NCI-H1105 treated with DMSO at 0.1 percent for 48 hours (cell line): ENCODE measurements at regions not wholly inside any gene's neighbourhood (a gene's known extent, or its start where the extent isn't known, plus 50 kb on each side); places are given as distances from the start of the nearest gene placed in this dataset.
"Not testable (repeated sequence)": the region's sequence is repeated elsewhere in the genome, so short reads cannot be mapped to it uniquely, and the experiment has no call there.

Source experiments
- DNase-seq: peaks from one replicate; lab custom pipeline; 2025; lab: John Stamatoyannopoulos, UW

DNA sequence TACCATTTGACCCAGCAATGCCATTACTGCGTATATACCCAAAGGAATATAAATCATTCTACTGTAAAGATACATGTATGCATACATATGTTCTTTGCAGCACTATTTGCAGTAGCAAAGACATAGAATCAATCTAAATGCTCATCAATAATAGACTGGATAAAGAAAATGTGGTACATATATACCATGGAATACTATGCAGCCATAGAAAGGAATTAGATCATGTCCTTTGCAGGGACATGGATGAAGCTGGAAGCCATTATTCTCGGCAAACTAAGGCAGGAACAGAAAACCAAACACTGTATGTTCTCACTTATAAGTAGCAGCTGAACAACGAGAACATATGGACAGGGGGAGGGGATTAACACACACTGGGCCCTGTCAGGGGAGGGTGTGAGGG is 54.8 kb upstream of the ZNF30 start:
- not testable (repeated sequence) for DNase-seq

DNA sequence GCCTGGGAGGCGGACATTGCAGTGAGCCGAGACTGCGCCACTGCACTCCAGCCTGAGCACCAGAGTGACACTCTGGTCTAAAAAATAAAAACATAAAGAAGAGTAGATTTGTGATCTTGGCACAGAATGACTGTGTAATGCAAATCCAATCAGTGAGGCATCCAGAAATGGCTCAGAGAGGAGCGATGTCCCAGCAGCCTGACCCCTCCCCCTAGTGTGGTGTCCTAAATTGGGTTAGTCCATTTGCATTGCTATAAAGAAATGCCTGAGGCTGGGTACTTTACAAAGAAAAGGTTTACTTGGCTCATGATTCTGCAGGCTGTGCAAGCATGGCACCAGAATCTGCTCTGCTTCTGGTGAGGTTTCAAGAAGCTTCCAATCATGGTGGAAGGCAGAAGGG is 59.1 kb upstream of the ZNF30 start:
- no peak for DNase-seq

DNA sequence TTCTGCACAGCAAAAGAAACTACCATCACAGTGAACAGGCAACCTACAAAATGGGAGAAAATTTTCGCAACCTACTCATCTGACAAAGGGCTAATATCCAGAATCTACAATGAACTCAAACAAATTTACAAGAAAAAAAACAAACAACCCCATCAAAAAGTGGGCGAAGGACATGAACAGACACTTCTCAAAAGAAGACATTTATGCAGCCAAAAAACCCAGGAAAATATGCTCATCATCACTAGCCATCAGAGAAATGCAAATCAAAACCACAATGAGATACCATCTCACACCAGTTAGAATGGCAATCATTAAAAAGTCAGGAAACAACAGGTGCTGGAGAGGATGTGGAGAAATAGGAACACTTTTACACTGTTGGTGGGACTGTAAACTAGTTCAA is 61.5 kb upstream of the ZNF30 start:
- DNase-seq, result not testable (repeated sequence)

DNA sequence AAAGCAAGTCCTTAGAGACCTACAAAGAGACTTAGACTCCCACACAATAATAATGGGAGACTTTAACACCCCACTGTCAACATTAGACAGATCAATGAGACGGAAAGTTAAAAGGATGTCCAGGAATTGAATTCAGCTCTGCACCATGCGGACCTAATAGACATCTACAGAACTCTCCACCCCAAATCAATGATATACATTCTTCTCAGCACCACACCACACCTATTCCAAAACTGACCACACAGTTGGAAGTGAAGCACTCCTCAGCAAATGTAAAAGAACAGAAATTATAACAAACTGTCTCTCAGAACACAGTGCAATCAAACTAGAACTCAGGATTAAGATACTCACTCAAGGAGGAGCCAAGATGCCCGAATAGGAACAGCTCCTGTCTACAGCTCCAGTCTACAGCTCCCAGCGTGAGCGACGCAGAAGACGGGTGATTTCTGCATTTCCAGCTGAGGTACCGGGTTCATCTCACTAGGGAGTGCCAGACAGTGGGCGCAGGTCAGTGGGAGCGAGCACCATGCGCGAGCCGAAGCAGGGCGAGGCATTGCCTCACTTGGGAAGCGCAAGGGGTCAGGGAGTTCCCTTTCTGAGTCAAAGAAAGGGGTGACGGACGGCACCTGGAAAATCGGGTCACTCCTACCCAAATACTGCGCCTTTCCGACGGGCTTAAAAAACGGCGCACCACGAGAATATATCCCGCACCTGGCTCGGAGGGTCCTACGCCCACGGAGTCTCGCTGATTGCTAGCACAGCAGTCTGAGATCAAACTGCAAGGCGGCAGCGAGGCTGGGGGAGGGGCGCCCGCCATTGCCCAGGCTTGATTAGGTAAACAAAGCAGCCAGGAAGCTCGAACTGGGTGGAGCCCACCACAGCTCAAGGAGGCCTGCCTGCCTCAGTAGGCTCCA is 66.6 kb upstream of the ZNF30 start:
- DNase-seq, result not testable (repeated sequence)

DNA sequence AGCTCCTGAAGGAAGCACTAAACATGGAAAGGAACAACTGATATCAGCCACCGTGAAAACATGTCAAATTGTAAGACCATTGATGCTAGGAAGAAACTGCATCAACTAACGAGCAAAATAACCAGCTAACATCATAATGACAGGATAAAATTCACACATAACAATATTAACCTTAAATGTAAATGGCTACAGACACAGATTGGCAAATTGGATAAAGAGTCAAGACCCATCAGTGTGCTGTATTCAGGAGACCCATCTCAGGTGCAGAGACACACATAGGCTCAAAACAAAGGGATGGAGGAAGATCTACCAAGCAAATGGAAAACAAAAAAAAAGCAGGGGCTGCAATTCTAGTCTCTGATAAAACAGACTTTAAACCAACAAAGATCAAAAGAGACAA is 67.4 kb upstream of the ZNF30 start:
- DNase-seq, result not testable (repeated sequence)

DNA sequence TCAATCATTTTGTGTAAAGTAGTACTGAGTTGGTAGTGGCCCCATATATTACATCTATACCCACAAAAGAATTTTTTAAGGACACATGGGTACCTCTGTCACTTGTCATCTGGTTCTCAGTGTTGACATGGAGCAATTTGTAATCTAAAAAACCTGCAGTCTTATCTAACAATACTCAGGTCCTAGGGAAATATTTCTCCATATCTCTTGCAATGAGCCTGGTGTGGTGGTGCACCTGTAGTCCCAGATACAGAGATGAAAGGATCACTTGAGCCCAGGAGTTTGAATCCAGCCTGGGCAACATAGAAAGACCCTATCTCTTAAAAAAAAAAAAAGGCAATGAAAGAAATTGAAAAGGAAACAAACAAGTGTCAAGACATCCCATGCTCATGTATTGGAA is 70.7 kb upstream of the ZNF30 start:
- DNase-seq, result no peak

DNA sequence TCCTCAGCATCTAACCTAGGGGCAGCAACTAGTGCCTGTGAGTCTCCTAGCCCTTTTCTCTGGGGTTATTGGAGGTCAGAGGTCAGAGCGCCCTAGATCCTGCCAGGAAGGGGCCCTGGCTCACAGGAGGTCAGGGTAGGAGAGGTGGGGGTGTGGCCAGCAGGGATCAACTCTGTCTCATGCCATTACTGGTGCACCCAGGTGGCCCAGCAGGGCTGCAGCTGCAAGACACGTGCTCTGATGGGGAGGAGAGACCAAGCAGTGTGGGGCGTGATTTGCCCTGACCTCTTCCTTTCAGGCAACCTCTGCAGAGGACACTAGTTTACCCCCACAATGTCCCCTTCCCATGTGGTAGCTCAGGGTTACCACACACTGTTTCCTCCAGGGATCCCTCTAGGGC is 73.3 kb upstream of the ZNF30 start:
- DNase-seq, result no peak

DNA sequence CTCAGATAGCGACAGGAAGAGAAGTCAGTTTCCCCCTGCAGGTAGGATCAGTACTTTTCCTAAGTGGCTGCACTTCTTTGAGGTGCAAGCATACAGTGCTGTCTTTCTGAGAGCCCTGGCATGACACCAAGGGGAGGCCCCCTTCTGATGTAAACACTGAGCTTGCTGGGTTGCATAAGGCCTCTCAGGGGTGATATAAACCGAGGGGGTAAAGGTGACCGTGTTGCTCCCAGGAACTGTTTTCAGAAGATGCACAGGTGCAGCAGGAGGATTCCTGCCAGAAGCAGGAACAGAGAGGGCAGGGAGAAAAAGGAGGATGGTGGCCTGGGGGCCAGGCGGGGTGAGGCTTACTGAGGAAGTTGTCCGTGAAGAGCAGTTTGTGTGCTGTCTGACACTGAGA is 74.0 kb upstream of the ZNF30 start:
- DNase-seq, result no peak

DNA sequence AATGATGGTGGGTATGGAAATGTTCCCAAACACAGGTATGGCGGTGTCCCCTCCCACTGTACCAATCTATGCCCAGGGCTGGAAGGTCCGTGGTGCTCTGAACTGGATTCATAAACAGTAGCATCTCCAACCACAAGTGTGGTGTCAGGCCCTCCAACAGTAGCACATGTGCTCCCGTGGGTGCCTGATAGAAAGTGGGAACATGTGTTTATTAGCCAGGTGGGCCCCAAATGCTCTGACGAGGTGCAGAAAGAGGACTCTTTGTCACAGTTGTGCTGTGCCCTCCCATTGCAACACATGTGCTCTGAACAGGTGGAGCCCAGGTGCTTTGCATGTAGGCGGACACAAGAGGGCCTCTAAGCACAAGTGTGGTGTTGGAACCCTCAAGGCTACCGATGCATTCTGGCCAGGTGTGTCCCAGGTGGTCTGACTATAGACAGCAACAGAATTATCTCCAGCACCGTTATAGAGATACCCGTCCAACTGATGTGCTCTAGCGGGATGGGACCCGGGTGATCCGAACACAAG is 75.4 kb upstream of the ZNF30 start:
- DNase-seq, result peak; percentile 17

DNA sequence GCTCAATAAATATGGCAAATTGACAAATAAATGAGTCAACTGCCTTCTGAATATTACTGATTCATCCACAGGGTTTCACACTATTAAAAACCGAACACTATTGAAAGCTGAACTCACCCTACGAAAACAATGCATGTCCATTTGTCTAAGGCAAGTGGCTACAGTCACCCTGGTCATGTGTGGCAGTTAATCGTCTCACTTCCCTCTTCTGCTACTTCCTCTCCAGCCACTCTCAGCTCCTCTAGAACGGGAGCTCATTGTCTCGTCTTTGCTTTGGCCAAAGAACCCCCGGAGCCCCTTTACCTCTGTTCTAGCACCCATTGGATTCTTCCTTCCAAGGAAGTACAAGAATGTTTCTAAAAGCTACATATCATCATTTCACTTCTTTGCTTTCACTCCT is 74.4 kb upstream of the ZNF599 start:
- no peak for DNase-seq

DNA sequence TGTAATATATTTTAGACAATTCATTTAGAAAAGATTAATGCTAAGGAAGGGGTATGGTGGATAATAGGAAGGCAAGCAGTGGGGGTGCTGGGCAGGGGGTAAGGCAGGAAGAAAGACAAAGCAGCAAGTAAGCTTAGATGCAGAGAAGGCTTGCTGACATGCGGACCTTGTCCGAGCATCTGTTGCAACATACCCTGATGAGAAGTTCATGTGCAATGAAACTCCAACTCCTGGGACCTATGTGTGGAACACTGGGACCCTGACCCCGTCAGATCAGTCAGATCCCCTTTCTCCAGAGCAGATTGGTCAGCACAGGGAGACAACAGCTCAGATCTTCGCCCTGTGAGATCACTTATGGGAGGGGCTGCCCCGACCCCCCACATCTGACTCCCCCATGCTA is 71.3 kb upstream of the ZNF599 start:
- no peak for DNase-seq

DNA sequence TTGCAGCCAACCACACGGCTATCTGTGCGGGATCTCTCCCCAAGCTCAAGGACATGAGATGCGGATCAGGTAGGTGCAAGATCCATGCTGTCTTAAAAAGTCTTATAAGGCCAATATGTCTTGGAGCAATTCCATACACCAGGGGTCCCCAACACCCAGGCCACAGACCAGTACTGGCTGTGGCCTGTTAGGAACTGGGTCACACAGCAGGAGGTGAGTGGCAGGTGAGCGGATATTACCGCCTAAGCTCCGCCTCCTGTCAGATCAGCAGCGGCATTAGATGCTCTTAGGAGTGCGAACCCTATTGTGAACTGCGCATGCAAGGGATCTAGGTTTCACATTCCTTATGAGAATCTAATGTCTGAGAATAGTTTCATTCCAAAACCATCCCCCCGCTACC is 68.8 kb upstream of the ZNF599 start:
- no peak for DNase-seq

DNA sequence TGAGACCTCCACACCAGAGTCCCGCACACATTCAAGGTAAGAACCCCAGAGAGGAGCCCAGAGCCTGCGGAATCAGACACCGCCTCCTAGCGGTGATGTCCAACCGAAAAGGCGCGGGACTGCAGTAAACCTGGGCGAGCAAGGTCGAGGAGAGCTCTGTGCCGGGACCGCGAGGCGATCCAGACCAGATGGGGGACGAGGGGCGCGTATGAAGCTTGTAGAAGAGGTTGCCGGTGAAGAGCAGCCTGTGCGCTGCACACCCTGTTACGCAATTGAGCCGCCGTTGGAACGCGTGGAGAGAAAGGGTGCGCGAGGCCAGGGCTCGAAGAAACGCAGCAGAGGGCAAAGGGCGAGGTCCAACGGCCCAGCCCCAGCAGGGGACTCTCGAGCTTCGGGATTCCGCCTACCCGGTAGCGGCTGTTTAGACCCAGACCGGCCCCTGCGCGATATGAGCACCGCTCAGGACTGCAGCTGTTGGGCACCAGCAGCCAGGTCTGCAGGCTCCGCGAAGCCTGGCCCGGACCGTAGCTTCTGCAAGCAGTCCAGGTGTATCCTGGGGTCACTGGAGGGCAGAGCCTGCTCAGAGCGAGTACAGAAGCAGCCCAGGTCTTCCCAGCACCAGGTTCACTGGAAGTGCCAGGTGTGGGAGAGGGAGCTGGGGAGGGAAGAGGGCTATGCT is 65.9 kb upstream of the ZNF599 start:
- DNase-seq, result no peak

DNA sequence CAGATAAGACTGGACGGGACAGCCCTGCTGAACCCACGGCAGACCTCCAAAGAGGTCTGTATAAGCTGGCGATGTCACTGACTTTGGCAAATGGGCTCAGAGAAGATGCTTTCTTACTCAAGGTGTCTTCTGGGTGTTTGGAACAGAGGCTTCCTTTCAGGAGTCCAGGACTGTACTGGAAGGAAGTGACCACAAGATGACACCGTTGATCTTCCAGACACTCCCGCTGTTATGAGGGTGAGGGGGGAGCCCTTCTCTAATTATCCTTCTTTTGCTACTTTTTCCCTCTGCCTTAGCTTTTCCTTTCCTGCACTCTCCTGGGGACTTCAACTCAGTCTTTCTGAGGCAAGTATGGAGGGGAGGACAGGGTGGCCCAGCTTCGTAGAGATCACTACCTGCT is 65.2 kb upstream of the ZNF599 start:
- DNase-seq, result no peak

DNA sequence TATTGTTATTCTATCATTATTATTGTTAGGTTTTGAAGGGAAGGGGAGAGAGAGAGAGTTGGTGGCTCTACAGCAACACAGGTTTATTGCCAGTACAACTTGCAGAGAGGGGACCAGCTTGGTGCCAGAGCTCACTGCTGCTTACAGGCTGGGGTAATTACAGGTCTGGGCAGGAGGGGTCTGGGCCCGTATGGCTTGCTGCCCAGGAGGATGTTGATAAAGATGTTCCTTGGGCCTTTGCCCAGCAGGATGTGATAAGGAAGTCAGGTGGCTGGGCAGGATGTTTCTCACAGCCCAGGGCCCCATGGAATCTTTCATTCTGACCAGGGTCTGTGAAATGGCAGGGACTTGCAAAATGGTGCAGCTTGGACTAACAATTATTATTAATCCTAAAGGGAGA is 64.2 kb upstream of the ZNF599 start:
- peak; percentile 68 for DNase-seq

DNA sequence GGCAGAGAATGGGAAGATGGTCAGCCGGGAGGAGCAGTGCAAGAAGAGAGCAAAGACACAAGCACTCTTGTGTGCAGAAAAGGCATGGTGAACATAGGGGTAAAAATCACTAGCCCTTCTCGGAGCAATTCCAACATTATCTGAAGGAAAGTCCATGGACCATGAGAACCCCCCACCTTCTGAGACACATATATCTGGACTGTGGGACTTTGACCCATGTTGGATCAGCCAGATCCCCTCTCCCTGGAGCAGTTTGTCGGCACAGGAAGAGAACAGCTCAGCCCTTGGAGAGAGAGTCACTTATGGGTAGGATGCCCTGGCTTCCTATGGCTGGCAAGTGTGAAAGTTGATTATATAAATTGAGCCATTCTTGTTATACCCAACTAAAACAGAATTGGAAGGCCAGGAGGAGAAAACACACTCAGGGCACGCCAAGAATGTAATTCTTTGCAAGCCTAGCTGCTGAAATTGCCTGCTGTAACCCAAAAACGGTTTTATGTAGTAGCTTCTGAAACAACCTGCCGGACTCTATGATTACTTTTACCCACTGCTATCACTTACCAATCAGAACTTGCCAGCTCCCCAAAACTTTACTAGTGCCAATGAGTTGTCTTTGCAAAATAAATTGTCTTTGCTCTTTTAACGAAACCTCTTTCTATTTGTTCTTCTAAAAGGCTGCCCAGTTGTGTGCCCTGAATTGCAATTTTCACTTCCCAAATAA is 62.8 kb upstream of the ZNF599 start:
- DNase-seq, result no peak

DNA sequence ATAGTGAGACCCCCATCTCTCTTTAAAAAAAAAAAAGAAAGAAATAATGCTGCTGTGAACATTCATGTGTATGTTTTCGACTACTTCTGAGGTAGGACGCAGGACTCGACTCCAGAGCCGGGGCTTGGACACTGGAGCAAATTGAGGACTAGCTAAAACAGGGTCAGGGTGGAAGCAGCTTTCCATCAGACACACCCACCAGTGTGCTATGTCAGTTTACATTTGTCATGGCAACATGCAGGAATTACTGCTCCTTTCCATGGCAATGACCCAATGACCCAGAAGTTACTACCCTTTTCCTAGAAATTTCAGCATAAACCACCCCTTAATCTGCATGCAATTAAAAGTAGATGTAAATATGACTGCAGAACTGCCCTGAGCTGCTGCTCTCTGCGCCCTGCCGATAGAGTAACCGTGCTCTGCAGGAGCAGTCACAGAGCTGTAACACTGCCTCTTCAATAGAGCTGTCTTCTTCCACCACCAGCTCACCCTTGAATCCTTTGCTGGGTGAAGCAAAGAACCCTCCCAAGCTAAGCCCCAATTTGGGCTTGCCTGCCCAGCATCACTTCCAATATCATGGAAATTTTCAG is 61.6 kb upstream of the ZNF599 start:
- DNase-seq, result no peak

DNA sequence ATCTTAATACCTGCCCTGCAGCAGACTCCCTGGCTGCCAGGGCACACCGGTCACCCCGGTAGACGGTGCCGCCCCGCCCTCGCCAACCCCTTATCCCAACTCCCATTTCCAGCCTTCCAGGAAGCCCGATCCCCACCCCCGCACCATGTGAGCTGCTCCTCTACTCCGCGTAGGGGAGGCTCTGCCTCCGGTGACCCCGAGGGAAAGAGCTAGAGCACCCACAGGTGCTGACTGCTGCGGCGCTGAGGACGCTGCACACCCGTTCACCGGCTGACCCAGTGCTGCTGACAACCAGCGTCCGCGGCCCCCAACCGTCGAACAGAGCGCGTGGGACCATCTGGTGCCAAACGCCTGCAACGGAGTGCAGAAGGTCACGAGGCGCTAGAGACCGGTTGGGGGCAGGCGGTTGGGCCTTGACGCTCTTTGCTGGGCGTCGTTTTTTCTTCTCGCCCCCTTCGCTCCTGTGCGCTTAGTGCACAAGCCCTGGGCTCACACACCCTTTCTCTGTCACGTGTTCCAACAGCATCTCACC is 59.6 kb upstream of the ZNF599 start:
- no peak for DNase-seq

DNA sequence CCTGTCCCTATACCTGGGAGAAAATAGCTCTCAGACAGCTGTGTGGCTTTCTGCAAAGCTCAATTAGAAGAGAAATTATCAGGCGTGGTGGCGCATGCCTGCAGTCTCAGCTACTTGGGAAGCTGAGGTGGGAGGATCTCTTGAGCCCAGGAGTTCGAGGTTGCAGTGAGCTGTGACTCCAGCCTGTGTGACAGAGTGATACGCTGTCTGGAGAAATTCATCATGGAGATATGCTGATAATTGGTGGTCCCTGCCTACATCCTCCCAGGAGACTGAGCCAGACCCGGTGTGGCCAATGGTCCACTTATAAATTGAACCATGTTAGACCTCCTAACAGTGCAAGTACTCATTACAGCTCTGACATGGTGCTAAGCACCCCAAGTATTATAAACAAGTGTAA is 58.7 kb upstream of the ZNF599 start:
- DNase-seq, result no peak

DNA sequence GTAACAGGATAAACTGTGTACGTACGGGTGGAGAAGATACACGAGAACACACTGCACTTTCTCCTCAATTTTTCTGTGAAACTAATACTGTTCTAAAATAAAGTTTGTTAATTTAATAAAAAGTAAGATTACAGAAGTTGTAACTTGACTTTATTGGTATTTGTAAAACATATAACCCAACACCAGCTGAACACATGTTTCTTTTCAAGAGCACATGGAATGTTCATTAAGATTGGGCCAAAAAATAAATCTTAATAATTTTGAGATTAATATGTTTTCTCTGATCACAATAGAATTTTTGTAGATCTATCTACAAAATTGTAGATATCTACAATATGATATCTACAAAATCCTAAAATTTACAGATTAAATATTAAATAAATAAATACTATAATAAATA is 55.1 kb upstream of the ZNF599 start:
- DNase-seq, result no peak

DNA sequence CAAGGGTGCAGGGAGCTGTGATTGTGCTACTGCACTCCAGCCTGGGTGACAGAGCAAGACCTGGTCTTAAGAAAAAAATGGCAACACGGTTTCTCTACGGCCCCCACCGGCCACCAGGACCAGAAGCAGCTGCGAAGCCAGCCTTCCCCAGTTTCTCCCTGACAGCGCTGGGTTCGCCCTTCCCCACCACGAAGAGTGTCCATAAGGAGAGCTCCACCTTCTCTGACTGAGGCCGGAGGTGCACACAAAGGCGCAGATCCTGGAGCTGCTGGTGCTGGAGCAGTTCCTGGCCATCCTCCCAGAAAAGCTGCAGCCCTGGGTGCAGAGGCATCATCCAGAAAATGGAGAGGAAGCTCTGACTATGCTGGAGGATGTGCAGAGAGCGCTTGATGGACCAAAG is 52.2 kb upstream of the ZNF599 start:
- DNase-seq, result no peak

DNA sequence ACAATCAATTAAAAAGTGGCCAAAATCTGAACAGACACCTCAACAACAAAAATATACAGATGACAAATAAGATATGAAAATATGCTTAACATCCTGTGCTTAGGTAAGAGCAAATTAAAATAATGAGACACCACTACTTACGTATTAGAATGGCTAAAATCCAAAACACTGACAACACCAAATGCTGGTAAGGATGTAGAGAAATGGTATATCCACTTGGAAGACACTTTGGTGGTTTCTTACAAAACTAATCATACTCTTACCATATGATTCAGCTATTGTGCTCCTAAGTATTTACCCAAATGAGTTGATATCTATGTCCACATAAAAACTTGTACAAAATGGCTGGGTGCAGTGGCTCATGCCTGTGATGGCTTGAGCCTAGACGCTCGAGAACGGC is 51.7 kb upstream of the ZNF599 start:
- no peak for DNase-seq
